SK-N-SH (cell line): ENCODE measurements at regions not wholly inside any gene's neighbourhood (a gene's known extent, or its start where the extent isn't known, plus 50 kb on each side); places are given as distances from the start of the nearest gene placed in this dataset.

ENCODE experiments used
- CTCF ChIA-PET: fragments of 300-600, 350-600 bp; formaldehyde crosslinking; extraction: SDS; loops from one replicate; lab custom pipeline; 2021; lab: Yijun Ruan, JAX
- POLR2A ChIA-PET: fragments of 350-600 bp; sonication (Branson Sonifier 250); formaldehyde crosslinking; extraction: SDS; loops from one replicate; lab custom pipeline; 2020; ENCODE audit warnings: antibody characterized with exemption, inconsistent platforms; lab: Yijun Ruan, JAX
- DNase-seq: peaks from one replicate; pipeline ENCODE4 v3.0.0; 2012
- H2AFZ ChIP-seq: fragments of 200-600 bp; sonication (generic); 2 replicates; pipeline ENCODE4 v1.8.1; 2016; ENCODE audit warnings: antibody characterized with exemption, mild to moderate bottlenecking, low read depth
- H3F3A ChIP-seq: fragments of 200-600 bp; sonication (generic); replicated peaks from 2 replicates; pipeline ENCODE3; 2016; ENCODE audit warnings: antibody characterized with exemption, mild to moderate bottlenecking; ENCODE audit not compliant: insufficient read depth
- H3K27ac ChIP-seq, 2 experiments: fragments of 200-500 bp in 1 of 2; fragments of 200-600 bp in 1 of 2; sonication (Bioruptor generic) in 1 of 2; sonication (generic), shearing (Covaris generic) in 1 of 2; 2 replicates each; pipeline versions ENCODE4 v1.5.1 to v1.6.1; 2014 to 2016; ENCODE audit warnings: low read depth in 2 of 2, inconsistent platforms in 1 of 2, low read length in 1 of 2, mild to moderate bottlenecking in 1 of 2, mixed read lengths in 1 of 2
- H3K27me3 ChIP-seq: fragments of 200-600 bp; sonication (generic), shearing (Covaris generic); 2 replicates; pipeline ENCODE4 v1.6.1; 2016; ENCODE audit warnings: mixed run types; ENCODE audit not compliant: insufficient read depth
- H3K36me3 ChIP-seq, 2 experiments: fragments of 200-500 bp in 1 of 2; fragments of 200-600 bp in 1 of 2; sonication (Bioruptor generic) in 1 of 2; sonication (generic) in 1 of 2; replicated peaks in 1 of 2; 2 replicates each; pipeline versions ENCODE3 to v1.5.1; 2014 to 2016; ENCODE audit warnings: low read length in 1 of 2, mild to moderate bottlenecking in 1 of 2; ENCODE audit not compliant: insufficient read depth in 2 of 2, control insufficient read depth in 1 of 2
- H3K4me1 ChIP-seq, 2 experiments: fragments of 200-500 bp in 1 of 2; fragments of 200-600 bp in 1 of 2; sonication (Bioruptor generic) in 1 of 2; sonication (generic), shearing (Covaris generic) in 1 of 2; 2 replicates each; pipeline versions ENCODE4 v1.5.1 to v1.6.1; 2014 to 2016; ENCODE audit warnings: low read depth in 1 of 2, low read length in 1 of 2, mixed run types in 1 of 2; ENCODE audit not compliant: insufficient read depth in 2 of 2, control insufficient read depth in 1 of 2
- H3K4me2 ChIP-seq: fragments of 200-600 bp; sonication (generic), shearing (Covaris generic); 2 replicates; pipeline ENCODE4 v1.6.1; 2017; ENCODE audit warnings: mixed run types
- H3K4me3 ChIP-seq, 2 experiments: fragments of 200-500 bp in 1 of 2; fragments of 200-600 bp in 1 of 2; sonication (Bioruptor generic) in 1 of 2; sonication (generic), shearing (Covaris generic) in 1 of 2; 2 replicates each; pipeline versions ENCODE4 v1.5.1 to v1.8.1; 2014 to 2016; ENCODE audit warnings: low read depth in 2 of 2, inconsistent platforms in 1 of 2, low read length in 1 of 2, mild to moderate bottlenecking in 1 of 2, mixed read lengths in 1 of 2, moderate library complexity in 1 of 2
- H3K79me2 ChIP-seq: fragments of 200-600 bp; sonication (generic); 2 replicates; pipeline ENCODE4 v1.8.1; 2017; ENCODE audit warnings: mild to moderate bottlenecking; ENCODE audit not compliant: insufficient read depth
- H3K9ac ChIP-seq: fragments of 200-600 bp; sonication (generic); 2 replicates; pipeline ENCODE4 v1.6.1; 2017; ENCODE audit warnings: mixed run types
- H3K9me2 ChIP-seq: fragments of 200-600 bp; sonication (generic); 2 replicates; pipeline ENCODE4 v1.6.1; 2017; ENCODE audit warnings: mixed run types
- H3K9me3 ChIP-seq: fragments of 200-600 bp; sonication (generic); 2 replicates; pipeline ENCODE4 v1.6.1; 2017; ENCODE audit warnings: mixed run types, mild to moderate bottlenecking, moderate library complexity
- H4K20me1 ChIP-seq: fragments of 200-600 bp; sonication (generic); 2 replicates; pipeline ENCODE4 v1.6.1; 2017; ENCODE audit warnings: mild to moderate bottlenecking, mixed run types; ENCODE audit not compliant: insufficient read depth
- EP300 ChIP-seq, 2 experiments: IDR thresholded peaks; 2 replicates each; pipeline versions ENCODE4 v1.4.0 to v1.6.1; 2012; ENCODE audit warnings: borderline replicate concordance in 1 of 2, low read depth in 1 of 2, low read length in 1 of 2
- EZH2phosphoT487 ChIP-seq: fragments of 200-600 bp; sonication (generic); IDR thresholded peaks from 2 replicates; pipeline ENCODE4 v1.6.1; 2017; ENCODE audit warnings: low read depth, mixed run types, mild to moderate bottlenecking, antibody characterized with exemption, moderate library complexity, borderline replicate concordance
- FOXJ3 ChIP-seq: sonication (generic); formaldehyde crosslinking; IDR thresholded peaks from 2 replicates; pipeline ENCODE4 v1.5.1; 2020; ENCODE audit warnings: mild to moderate bottlenecking, missing genetic modification reagents
- GATA2 ChIP-seq: sonication (generic); formaldehyde crosslinking; IDR thresholded peaks from 2 replicates; pipeline ENCODE4 v1.5.0; 2020; ENCODE audit warnings: mild to moderate bottlenecking, missing genetic modification reagents
- JUND ChIP-seq: IDR thresholded peaks from 2 replicates; pipeline ENCODE4 v1.4.0; 2012
- MXI1 ChIP-seq: IDR thresholded peaks from 2 replicates; pipeline ENCODE4 v1.6.1; 2012; ENCODE audit warnings: mild to moderate bottlenecking, low read depth, low read length, improper control_type of control experiment
- NFIC ChIP-seq: IDR thresholded peaks from 2 replicates; pipeline ENCODE4 v1.4.0; 2012; ENCODE audit warnings: borderline replicate concordance
- POLR2AphosphoS5 ChIP-seq: IDR thresholded peaks from 2 replicates; pipeline ENCODE4 v1.6.1; 2012; ENCODE audit warnings: low read depth, low read length
- RFX5 ChIP-seq: IDR thresholded peaks from 2 replicates; pipeline ENCODE4 v1.6.1; 2012; ENCODE audit warnings: mild to moderate bottlenecking, improper control_type of control experiment, low read length
- RXRA ChIP-seq: IDR thresholded peaks from 2 replicates; pipeline ENCODE4 v1.4.0; 2012; ENCODE audit warnings: low read depth, mild to moderate bottlenecking, borderline replicate concordance
- SIN3A ChIP-seq: IDR thresholded peaks from 2 replicates; pipeline ENCODE4 v1.6.1; 2012; ENCODE audit warnings: low read depth, mild to moderate bottlenecking, low read length, moderate library complexity, borderline replicate concordance
- TEAD4 ChIP-seq: IDR thresholded peaks from 2 replicates; pipeline ENCODE4 v1.4.0; 2012; ENCODE audit warnings: mild to moderate bottlenecking, borderline replicate concordance; ENCODE audit not compliant: insufficient read depth
- WGBS: methylation state at CpG from one replicate; pipeline ENCODE4 v1.1.6; 2017; ENCODE audit warnings: low lambda C conversion rate; 5-methylcytosine and 5-hydroxymethylcytosine counted together
- TF ChIP-seq, protein P1 (sequence below): IDR thresholded peaks from 2 replicates; pipeline ENCODE4 v1.4.0; 2012; ENCODE audit warnings: low read depth, borderline replicate concordance
- TF ChIP-seq, protein P2 (sequence below): fragments of 150-350 bp; IDR thresholded peaks from 2 replicates; pipeline ENCODE4 v1.6.1; 2017; ENCODE audit warnings: antibody characterized with exemption, low read length, low read depth, borderline replicate concordance
- TF ChIP-seq, protein P3 (sequence below): fragments of 200-600 bp; sonication (generic); IDR thresholded peaks from 2 replicates; pipeline ENCODE4 v1.6.1; 2017; ENCODE audit warnings: antibody characterized with exemption, mild to moderate bottlenecking, moderate library complexity

DNA sequence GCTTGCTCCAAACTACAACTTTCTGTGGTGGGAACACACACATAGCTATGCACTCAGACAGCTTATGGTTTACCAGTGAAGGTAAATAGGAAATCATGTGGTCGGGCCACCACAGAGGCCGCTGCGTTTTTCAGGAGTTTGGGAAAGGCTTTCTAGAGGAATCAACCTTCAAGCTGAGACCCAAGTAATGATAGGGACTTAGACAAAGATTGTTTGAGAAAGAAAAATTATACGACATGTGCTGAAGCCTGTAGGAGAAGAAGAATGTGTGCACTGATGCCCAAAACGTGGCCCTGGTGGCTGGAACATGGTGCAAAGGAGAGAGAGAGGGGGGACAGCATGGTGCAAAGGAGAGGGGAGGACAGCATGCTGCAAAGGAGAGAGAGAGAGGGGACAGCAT lies 61.2 kb upstream of the VIPR2 start:
- Histone ChIP-seq H3K4me3 (no peak overlapping the region), H3K27me3 (no peaks in the 10 kb centered on the region), H3K4me2 (no peak overlapping the region), H3K9me3 (0 out of 2 replicates have a peak, but pooled peaks cover 7% of the 10 kb centered on the region), H3K36me3 (no peaks in the 10 kb centered on the region), H3K79me2 (no peaks in the 10 kb centered on the region), H4K20me1 (no peaks in the 10 kb centered on the region), H3K9me2 (no peaks in the 10 kb centered on the region), H3K4me1 (no peaks in the 10 kb centered on the region), H3K27ac (no peak overlapping the region), H2AFZ (no peak overlapping the region), H3K9ac (no peak overlapping the region), H3F3A (no peaks in the 10 kb centered on the region)
- no peak for DNase-seq
- CTCF ChIA-PET: no interaction called here
- WGBS: 23% methylated on average over 5 of the region's 5 CpGs
- POLR2A ChIA-PET: no interaction called here
- TF ChIP-seq, protein P1, sequence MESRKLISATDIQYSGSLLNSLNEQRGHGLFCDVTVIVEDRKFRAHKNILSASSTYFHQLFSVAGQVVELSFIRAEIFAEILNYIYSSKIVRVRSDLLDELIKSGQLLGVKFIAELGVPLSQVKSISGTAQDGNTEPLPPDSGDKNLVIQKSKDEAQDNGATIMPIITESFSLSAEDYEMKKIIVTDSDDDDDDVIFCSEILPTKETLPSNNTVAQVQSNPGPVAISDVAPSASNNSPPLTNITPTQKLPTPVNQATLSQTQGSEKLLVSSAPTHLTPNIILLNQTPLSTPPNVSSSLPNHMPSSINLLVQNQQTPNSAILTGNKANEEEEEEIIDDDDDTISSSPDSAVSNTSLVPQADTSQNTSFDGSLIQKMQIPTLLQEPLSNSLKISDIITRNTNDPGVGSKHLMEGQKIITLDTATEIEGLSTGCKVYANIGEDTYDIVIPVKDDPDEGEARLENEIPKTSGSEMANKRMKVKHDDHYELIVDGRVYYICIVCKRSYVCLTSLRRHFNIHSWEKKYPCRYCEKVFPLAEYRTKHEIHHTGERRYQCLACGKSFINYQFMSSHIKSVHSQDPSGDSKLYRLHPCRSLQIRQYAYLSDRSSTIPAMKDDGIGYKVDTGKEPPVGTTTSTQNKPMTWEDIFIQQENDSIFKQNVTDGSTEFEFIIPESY: no peak
- TF ChIP-seq POLR2AphosphoS5 (no peak), JUND (no peak), GATA2 (no peak), TEAD4 (no peak), SIN3A (no peak), FOXJ3 (CRISPR knock-in tag) (no peak), MXI1 (no peak), NFIC (no peak), EZH2phosphoT487 (no peak), RFX5 (no peak), EP300 (IDR thresholded peaks at IDR 0.05; ENCODE audit: borderline replicate concordance in 1 of 2, low read depth in 1 of 2, low read length in 1 of 2) (no peak), RXRA (no peak)
- TF ChIP-seq, protein P2, sequence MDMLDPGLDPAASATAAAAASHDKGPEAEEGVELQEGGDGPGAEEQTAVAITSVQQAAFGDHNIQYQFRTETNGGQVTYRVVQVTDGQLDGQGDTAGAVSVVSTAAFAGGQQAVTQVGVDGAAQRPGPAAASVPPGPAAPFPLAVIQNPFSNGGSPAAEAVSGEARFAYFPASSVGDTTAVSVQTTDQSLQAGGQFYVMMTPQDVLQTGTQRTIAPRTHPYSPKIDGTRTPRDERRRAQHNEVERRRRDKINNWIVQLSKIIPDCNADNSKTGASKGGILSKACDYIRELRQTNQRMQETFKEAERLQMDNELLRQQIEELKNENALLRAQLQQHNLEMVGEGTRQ: no peak
- TF ChIP-seq, protein P3, sequence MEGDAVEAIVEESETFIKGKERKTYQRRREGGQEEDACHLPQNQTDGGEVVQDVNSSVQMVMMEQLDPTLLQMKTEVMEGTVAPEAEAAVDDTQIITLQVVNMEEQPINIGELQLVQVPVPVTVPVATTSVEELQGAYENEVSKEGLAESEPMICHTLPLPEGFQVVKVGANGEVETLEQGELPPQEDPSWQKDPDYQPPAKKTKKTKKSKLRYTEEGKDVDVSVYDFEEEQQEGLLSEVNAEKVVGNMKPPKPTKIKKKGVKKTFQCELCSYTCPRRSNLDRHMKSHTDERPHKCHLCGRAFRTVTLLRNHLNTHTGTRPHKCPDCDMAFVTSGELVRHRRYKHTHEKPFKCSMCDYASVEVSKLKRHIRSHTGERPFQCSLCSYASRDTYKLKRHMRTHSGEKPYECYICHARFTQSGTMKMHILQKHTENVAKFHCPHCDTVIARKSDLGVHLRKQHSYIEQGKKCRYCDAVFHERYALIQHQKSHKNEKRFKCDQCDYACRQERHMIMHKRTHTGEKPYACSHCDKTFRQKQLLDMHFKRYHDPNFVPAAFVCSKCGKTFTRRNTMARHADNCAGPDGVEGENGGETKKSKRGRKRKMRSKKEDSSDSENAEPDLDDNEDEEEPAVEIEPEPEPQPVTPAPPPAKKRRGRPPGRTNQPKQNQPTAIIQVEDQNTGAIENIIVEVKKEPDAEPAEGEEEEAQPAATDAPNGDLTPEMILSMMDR: no peak
- TF ChIP-seq, all 33 proteins: peak for 0
